Right lobe of liver (tissue), 4 donors: ENCODE measurements at regions not wholly inside any gene's neighbourhood (a gene's known extent, or its start where the extent isn't known, plus 50 kb on each side); places are given as distances from the start of the nearest gene placed in this dataset.

Source experiments
- POLR2A ChIP-seq: fragments of 450-650 bp; IDR thresholded peaks from one replicate; pipeline ENCODE4 v1.6.1; 2017; ENCODE audit warnings: antibody characterized with exemption, mild to moderate bottlenecking
- TF ChIP-seq, protein P1 (sequence below), 4 donors: fragments of 200-600 bp in 3 of 4; fragments of 450-650 bp in 1 of 4; IDR thresholded peaks; one replicate each; pipeline versions ENCODE4 v1.5.1 to v1.8.0; 2016 to 2022; ENCODE audit warnings: antibody characterized with exemption in 4 of 4, mild to moderate bottlenecking in 2 of 4
- donor health status: DM: no; HTN: no; CAD: no.
- donor health status: DM: no; HTN: no; CAD: no.
- donor health status: DM: no; HTN: yes; CAD: no.

- TF ChIP-seq, protein P1, sequence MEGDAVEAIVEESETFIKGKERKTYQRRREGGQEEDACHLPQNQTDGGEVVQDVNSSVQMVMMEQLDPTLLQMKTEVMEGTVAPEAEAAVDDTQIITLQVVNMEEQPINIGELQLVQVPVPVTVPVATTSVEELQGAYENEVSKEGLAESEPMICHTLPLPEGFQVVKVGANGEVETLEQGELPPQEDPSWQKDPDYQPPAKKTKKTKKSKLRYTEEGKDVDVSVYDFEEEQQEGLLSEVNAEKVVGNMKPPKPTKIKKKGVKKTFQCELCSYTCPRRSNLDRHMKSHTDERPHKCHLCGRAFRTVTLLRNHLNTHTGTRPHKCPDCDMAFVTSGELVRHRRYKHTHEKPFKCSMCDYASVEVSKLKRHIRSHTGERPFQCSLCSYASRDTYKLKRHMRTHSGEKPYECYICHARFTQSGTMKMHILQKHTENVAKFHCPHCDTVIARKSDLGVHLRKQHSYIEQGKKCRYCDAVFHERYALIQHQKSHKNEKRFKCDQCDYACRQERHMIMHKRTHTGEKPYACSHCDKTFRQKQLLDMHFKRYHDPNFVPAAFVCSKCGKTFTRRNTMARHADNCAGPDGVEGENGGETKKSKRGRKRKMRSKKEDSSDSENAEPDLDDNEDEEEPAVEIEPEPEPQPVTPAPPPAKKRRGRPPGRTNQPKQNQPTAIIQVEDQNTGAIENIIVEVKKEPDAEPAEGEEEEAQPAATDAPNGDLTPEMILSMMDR (IDR thresholded peaks at IDR 0.05): no peak
- no peak for TF ChIP-seq POLR2A
Observed at GRCh38 chrY:7390056-7390455, 478.5 kb upstream of the AMELY start.
